OCI-LY1 (cell line): ENCODE measurements at regions not wholly inside any gene's neighbourhood (a gene's known extent, or its start where the extent isn't known, plus 50 kb on each side); places are given as distances from the start of the nearest gene placed in this dataset.

Experiments
- H2AFZ ChIP-seq: fragments of 200-600 bp; sonication (generic), shearing (Covaris generic); 2 replicates; pipeline ENCODE4 v1.6.0; 2014; ENCODE audit warnings: antibody characterized with exemption, mild to moderate bottlenecking, low read length
- H3F3A ChIP-seq: fragments of 200-600 bp; sonication (generic), shearing (Covaris generic); 2 replicates; pipeline ENCODE4 v1.6.0; 2014; ENCODE audit warnings: mild to moderate bottlenecking, antibody characterized with exemption, low read length, moderate library complexity; ENCODE audit not compliant: insufficient read depth
- H3K27ac ChIP-seq: fragments of 200-600 bp; sonication (generic); 2 replicates; pipeline ENCODE4 v1.5.1; 2014; ENCODE audit warnings: low read length, mixed run types, mild to moderate bottlenecking, low read depth; ENCODE audit not compliant: poor library complexity, severe bottlenecking
- H3K27me3 ChIP-seq: fragments of 200-600 bp; sonication (generic); 2 replicates; pipeline ENCODE4 v1.6.0; 2014; ENCODE audit warnings: antibody characterized with exemption, mild to moderate bottlenecking, low read length, moderate library complexity; ENCODE audit not compliant: insufficient read depth
- H3K36me3 ChIP-seq: fragments of 200-600 bp; sonication (generic); 2 replicates; pipeline ENCODE4 v1.6.1; 2014; ENCODE audit warnings: mild to moderate bottlenecking, antibody characterized with exemption, low read length, moderate library complexity, mixed read lengths; ENCODE audit not compliant: insufficient read depth
- H3K4me1 ChIP-seq: fragments of 200-600 bp; sonication (generic); 2 replicates; pipeline ENCODE4 v1.5.1; 2014; ENCODE audit warnings: mild to moderate bottlenecking, low read length, moderate library complexity; ENCODE audit not compliant: insufficient read depth, severe bottlenecking
- H3K4me2 ChIP-seq: fragments of 200-600 bp; sonication (generic), shearing (Covaris generic); 2 replicates; pipeline ENCODE4 v1.6.1; 2014; ENCODE audit warnings: low read length
- H3K4me3 ChIP-seq: fragments of 200-600 bp; sonication (generic); 2 replicates; pipeline ENCODE4 v1.5.1; 2014; ENCODE audit warnings: low read length, low read depth, mild to moderate bottlenecking, mixed read lengths; ENCODE audit not compliant: poor library complexity, severe bottlenecking
- H3K79me2 ChIP-seq: fragments of 200-600 bp; shearing (Covaris generic); 2 replicates; pipeline ENCODE4 v1.6.1; 2016; ENCODE audit warnings: mixed run types, low read length, mixed read lengths; ENCODE audit not compliant: insufficient read depth
- H3K9ac ChIP-seq: fragments of 200-600 bp; sonication (generic), shearing (Covaris generic); 2 replicates; pipeline ENCODE4 v1.6.1; 2014; ENCODE audit warnings: mild to moderate bottlenecking, low read length, mixed read lengths
- H3K9me2 ChIP-seq: fragments of 200-600 bp; sonication (generic), shearing (Covaris generic); 2 replicates; pipeline ENCODE4 v1.6.1; 2014; ENCODE audit warnings: low read depth, mild to moderate bottlenecking, low read length, mixed read lengths
- H3K9me3 ChIP-seq: fragments of 200-600 bp; shearing (Covaris generic); 2 replicates; pipeline ENCODE4 v1.6.1; 2014; ENCODE audit warnings: low read length, mixed read lengths
- H4K20me1 ChIP-seq: fragments of 200-600 bp; sonication (generic), shearing (Covaris generic); 2 replicates; pipeline ENCODE4 v1.6.0; 2016; ENCODE audit warnings: mild to moderate bottlenecking, low read length; ENCODE audit not compliant: insufficient read depth
- EZH2 ChIP-seq: fragments of 200-600 bp; sonication (generic), shearing (Covaris generic); IDR thresholded peaks from 2 replicates; pipeline ENCODE4 v1.8.0; 2017; ENCODE audit warnings: borderline replicate concordance, mixed run types, mild to moderate bottlenecking, antibody characterized with exemption, low read length, moderate library complexity, mixed read lengths
- TF ChIP-seq, protein P1 (sequence below): fragments of 200-600 bp; sonication (generic), shearing (Covaris generic); IDR thresholded peaks from 2 replicates; pipeline ENCODE4 v1.5.1; 2017; ENCODE audit warnings: mild to moderate bottlenecking, antibody characterized with exemption, low read length, moderate library complexity, mixed read lengths

DNA sequence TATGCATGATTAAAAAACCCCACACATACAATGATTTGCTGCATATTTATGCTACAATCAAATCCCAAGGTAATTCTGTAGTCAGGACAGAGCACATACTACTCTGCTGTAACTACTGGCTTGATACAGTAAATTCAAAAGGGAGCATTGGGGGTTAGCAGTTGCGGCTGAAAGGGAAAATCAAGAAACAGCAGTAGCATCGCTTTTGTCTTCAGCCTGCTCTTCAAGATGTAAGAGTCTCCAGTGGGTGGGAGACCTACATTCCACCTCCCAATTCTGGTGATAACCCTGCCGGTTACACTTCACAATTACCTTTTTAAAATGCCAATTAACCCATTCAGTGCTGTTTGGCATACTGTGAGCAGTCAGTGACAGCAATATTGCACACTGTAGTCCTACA, 259.4 kb downstream of the NR2F2 start:
- H3K9me2 ChIP-seq: no peaks in the 10 kb centered on the region
- H2AFZ ChIP-seq: no peak overlapping the region
- no peaks in the 10 kb centered on the region for H3F3A ChIP-seq
- no peak overlapping the region for H3K27ac ChIP-seq
- no peaks in the 10 kb centered on the region for H4K20me1 ChIP-seq
- H3K4me3 ChIP-seq: no peak overlapping the region
- no peaks in the 10 kb centered on the region for H3K36me3 ChIP-seq
- no peaks in the 10 kb centered on the region for H3K4me1 ChIP-seq
- H3K79me2 ChIP-seq: no peaks in the 10 kb centered on the region
- no peaks in the 10 kb centered on the region for H3K9me3 ChIP-seq
- TF ChIP-seq, protein P1, sequence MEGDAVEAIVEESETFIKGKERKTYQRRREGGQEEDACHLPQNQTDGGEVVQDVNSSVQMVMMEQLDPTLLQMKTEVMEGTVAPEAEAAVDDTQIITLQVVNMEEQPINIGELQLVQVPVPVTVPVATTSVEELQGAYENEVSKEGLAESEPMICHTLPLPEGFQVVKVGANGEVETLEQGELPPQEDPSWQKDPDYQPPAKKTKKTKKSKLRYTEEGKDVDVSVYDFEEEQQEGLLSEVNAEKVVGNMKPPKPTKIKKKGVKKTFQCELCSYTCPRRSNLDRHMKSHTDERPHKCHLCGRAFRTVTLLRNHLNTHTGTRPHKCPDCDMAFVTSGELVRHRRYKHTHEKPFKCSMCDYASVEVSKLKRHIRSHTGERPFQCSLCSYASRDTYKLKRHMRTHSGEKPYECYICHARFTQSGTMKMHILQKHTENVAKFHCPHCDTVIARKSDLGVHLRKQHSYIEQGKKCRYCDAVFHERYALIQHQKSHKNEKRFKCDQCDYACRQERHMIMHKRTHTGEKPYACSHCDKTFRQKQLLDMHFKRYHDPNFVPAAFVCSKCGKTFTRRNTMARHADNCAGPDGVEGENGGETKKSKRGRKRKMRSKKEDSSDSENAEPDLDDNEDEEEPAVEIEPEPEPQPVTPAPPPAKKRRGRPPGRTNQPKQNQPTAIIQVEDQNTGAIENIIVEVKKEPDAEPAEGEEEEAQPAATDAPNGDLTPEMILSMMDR: no peak
- TF ChIP-seq EZH2: no peak
- H3K4me2 ChIP-seq: no peak overlapping the region
- H3K9ac ChIP-seq: no peak overlapping the region
- no peaks in the 10 kb centered on the region for H3K27me3 ChIP-seq

DNA sequence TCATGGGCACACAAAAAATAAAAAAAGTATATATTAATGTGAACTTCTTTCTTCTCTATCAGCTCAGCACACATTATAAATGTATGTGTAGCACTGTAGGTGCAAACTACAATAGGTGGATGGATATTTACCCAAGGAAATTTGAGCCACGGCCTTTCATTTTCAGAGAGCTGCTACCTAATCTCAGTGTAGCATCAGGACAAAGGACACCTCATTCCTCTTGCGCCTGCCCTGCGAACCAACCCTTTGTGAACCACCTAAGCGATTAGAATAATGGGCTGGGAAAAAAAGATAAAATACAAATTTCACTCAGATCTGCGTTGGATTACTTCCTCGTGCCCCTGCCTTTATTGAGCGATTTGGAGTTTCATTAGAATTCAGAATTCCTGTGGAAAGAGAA, 263.2 kb downstream of the NR2F2 start:
- TF ChIP-seq, protein P1: no peak
- TF ChIP-seq EZH2: no peak
- Histone ChIP-seq H3K27ac (no peak overlapping the region), H3K4me2 (no peak overlapping the region), H3K79me2 (no peaks in the 10 kb centered on the region), H3K4me3 (no peak overlapping the region), H3F3A (no peaks in the 10 kb centered on the region), H2AFZ (no peak overlapping the region), H3K36me3 (no peaks in the 10 kb centered on the region), H3K9ac (no peak overlapping the region), H4K20me1 (no peaks in the 10 kb centered on the region), H3K9me2 (no peaks in the 10 kb centered on the region), H3K27me3 (no peaks in the 10 kb centered on the region), H3K4me1 (no peaks in the 10 kb centered on the region), H3K9me3 (no peaks in the 10 kb centered on the region)

DNA sequence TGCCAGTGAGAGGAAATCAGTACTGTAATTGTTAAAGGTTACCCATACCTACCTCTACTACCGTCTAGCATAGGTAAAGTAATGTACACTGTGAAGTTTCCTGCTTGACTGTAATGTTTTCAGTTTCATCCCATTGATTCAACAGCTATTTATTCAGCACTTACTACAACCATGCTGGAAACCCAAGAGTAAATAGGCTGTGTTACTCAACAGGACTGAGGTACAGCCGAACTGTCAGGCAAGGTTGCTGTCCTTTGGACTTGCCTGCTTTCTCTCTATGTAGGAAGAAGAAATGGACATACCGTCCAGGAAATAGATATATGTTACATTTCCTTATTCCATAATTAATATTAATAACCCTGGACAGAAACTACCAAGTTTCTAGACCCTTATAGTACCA, 265.5 kb downstream of the NR2F2 start:
- no peak overlapping the region for H3K27ac ChIP-seq
- H4K20me1 ChIP-seq: no peaks in the 10 kb centered on the region
- H3K36me3 ChIP-seq: no peaks in the 10 kb centered on the region
- no peaks in the 10 kb centered on the region for H3K9me2 ChIP-seq
- no peaks in the 10 kb centered on the region for H3K79me2 ChIP-seq
- H3K4me3 ChIP-seq: no peak overlapping the region
- no peaks in the 10 kb centered on the region for H3F3A ChIP-seq
- H3K9ac ChIP-seq: no peak overlapping the region
- H3K9me3 ChIP-seq: no peaks in the 10 kb centered on the region
- H3K27me3 ChIP-seq: no peaks in the 10 kb centered on the region
- no peak overlapping the region for H2AFZ ChIP-seq
- TF ChIP-seq, protein P1: no peak
- no peak for TF ChIP-seq EZH2
- no peak overlapping the region for H3K4me2 ChIP-seq
- H3K4me1 ChIP-seq: no peaks in the 10 kb centered on the region
